ENCODE measurements at regions not wholly inside any gene's neighbourhood (a gene's known extent, or its start where the extent isn't known, plus 50 kb on each side); places are given as distances from the start of the nearest gene placed in this dataset.

DNA sequence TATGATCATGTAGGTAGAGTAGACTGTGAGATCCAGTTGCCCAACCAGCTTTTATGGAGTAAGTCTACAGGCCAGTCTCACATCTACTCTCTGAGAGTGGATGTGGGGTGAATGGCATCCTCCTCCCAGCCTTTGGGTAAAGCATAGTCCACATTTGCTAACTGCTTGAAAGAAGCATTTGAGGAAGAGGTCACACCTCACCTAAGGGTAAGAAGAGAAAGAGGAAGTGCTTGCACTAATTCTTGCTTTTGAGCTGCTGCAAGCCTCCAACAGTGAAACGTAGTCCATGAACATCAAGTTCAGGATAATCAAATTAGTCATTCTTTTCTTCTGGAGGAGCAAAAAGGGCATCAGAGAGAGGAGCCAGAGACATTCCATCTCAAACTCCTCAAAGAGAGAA lies 93.9 kb upstream of the AGR3 start:
- Histone ChIP-seq H3K27ac (ENCODE audit: low read length in 2 of 2) (no peak overlapping the region), H3K27me3 (replicated peaks in 1 of 4; ENCODE audit: control extremely low read depth in 1 of 4, control insufficient read depth in 3 of 4, insufficient read depth in 4 of 4, low read length in 3 of 4) (no peaks in the 10 kb centered on the region), H3K4me2 (replicated peaks; ENCODE audit: low read depth, low read length, poor library complexity, severe bottlenecking) (peak overlapping the region; percentile 20), H3K79me2 (ENCODE audit: control insufficient read depth, insufficient read depth, low read length) (no peaks in the 10 kb centered on the region), H3K36me3 (replicated peaks in 1 of 2; ENCODE audit: control extremely low read depth in 1 of 2, control insufficient read depth in 1 of 2, extremely low read depth in 1 of 2, insufficient read depth in 2 of 2, low read length in 1 of 2) (no peaks in the 10 kb centered on the region), H2AFZ (ENCODE audit: insufficient read depth, low read depth, low read length, poor library complexity, severe bottlenecking) (no peak overlapping the region), H3K4me1 (ENCODE audit: control insufficient read depth in 2 of 2, insufficient read depth in 2 of 2, low read length in 2 of 2) (peaks cover 7 to 8% of the 10 kb centered on the region in 2 donors), H4K20me1 (ENCODE audit: control insufficient read depth, insufficient read depth, low read length, poor library complexity, severe bottlenecking) (no peaks in the 10 kb centered on the region), H3K4me3 (ENCODE audit: control extremely low read depth in 1 of 5, extremely low read depth in 1 of 5, insufficient read depth in 1 of 5, low read depth in 2 of 5, low read length in 4 of 5) (no peak overlapping the region), H3K9ac (ENCODE audit: low read length) (no peak overlapping the region), H3K9me3 (ENCODE audit: control extremely low read depth in 1 of 3, control insufficient read depth in 2 of 3, insufficient read depth in 1 of 3, low read length in 2 of 3) (no peaks in the 10 kb centered on the region)
- Mint-ChIP-seq H3K9me3 (ENCODE audit: insufficient read depth) (no peaks in the 10 kb centered on the region), H3K4me3 (no peak overlapping the region), H3K4me1 (peaks cover 15% of the 10 kb centered on the region), H3K27me3 (no peaks in the 10 kb centered on the region), H3K27ac (no peak overlapping the region)
- DNase-seq (peak; percentile 45), ATAC-seq (ENCODE audit: low read depth) (peak; percentile 57)
- TF ChIP-seq, protein P1, sequence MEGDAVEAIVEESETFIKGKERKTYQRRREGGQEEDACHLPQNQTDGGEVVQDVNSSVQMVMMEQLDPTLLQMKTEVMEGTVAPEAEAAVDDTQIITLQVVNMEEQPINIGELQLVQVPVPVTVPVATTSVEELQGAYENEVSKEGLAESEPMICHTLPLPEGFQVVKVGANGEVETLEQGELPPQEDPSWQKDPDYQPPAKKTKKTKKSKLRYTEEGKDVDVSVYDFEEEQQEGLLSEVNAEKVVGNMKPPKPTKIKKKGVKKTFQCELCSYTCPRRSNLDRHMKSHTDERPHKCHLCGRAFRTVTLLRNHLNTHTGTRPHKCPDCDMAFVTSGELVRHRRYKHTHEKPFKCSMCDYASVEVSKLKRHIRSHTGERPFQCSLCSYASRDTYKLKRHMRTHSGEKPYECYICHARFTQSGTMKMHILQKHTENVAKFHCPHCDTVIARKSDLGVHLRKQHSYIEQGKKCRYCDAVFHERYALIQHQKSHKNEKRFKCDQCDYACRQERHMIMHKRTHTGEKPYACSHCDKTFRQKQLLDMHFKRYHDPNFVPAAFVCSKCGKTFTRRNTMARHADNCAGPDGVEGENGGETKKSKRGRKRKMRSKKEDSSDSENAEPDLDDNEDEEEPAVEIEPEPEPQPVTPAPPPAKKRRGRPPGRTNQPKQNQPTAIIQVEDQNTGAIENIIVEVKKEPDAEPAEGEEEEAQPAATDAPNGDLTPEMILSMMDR (IDR thresholded peaks at IDR 0.05) = no peak
- no peak for TF ChIP-seq EZH2 (IDR thresholded peaks at IDR 0.05; ENCODE audit: borderline replicate concordance, insufficient read depth, low read depth, low read length, poor library complexity, severe bottlenecking)
- 0% methylated on average over 1 of the region's 1 CpG for WGBS (ENCODE audit: insufficient coverage)
- intact Hi-C loops (cut with micrococcal nuclease) = no loop called here
- POLR2A ChIA-PET = no interaction called here
- CTCF ChIA-PET = interaction anchor here (1.2 kb wide), 1 partner anchor 86 kb away, joined by 3 read pairs; no protein-coding TSS in a partner anchor

DNA sequence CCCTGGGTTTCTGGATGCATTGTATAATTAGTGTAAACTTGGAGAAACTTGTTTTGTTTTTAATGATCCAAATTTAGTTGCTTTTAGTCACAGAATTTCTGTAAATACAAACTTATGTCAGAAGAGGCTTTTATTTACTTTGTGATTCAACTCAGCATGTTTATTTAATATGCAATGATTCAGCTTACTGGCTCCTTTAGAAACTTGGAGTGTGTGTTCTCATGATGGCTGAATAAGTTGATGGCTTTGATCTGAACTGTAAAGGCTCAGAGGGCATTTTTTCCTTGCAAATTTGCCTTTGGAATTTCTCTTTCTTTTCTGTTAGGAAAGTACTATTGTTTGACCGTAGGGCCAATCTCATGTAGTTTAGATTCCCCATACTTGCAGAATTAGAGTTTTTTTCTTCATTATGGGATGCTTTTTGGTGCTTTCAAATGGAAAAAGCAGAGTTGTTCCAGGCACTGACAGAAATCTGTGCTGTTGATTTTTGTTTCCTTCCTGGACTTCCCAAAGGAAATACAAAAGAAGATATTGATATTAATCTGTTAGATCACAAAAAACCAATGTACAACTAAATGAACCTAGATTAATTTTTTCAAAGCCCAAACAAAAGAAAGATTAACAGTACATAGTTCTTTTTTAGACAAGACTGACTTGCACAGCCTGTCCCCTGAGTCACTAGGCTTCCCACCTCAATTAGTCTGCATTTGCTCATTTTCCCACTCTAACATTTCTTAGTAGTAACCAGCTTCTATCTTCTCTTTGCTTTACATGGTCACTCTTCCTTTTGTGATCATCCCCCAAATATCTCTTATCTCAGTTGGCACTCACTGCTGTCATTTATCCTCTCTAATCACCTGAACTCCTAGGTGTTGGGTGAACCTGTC lies 96.8 kb upstream of the AGR3 start:
- Histone ChIP-seq H3K9ac (ENCODE audit: low read length) (no peak overlapping the region), H2AFZ (ENCODE audit: insufficient read depth, low read depth, low read length, poor library complexity, severe bottlenecking) (no peak overlapping the region), H3K79me2 (ENCODE audit: control insufficient read depth, insufficient read depth, low read length) (no peaks in the 10 kb centered on the region), H3K36me3 (replicated peaks in 1 of 2; ENCODE audit: control extremely low read depth in 1 of 2, control insufficient read depth in 1 of 2, extremely low read depth in 1 of 2, insufficient read depth in 2 of 2, low read length in 1 of 2) (no peaks in the 10 kb centered on the region), H3K27ac (ENCODE audit: low read length in 2 of 2) (no peak overlapping the region), H3K4me1 (ENCODE audit: control insufficient read depth in 2 of 2, insufficient read depth in 2 of 2, low read length in 2 of 2) (peaks cover 7 to 8% of the 10 kb centered on the region in 2 donors), H3K9me3 (ENCODE audit: control extremely low read depth in 1 of 3, control insufficient read depth in 2 of 3, insufficient read depth in 1 of 3, low read length in 2 of 3) (no peaks in the 10 kb centered on the region), H4K20me1 (ENCODE audit: control insufficient read depth, insufficient read depth, low read length, poor library complexity, severe bottlenecking) (no peaks in the 10 kb centered on the region), H3K4me3 (ENCODE audit: control extremely low read depth in 1 of 5, extremely low read depth in 1 of 5, insufficient read depth in 1 of 5, low read depth in 2 of 5, low read length in 4 of 5) (no peak overlapping the region), H3K4me2 (replicated peaks; ENCODE audit: low read depth, low read length, poor library complexity, severe bottlenecking) (no peak overlapping the region), H3K27me3 (replicated peaks in 1 of 4; ENCODE audit: control extremely low read depth in 1 of 4, control insufficient read depth in 3 of 4, insufficient read depth in 4 of 4, low read length in 3 of 4) (no peaks in the 10 kb centered on the region)
- TF ChIP-seq, protein P1 (IDR thresholded peaks at IDR 0.05) = no peak
- TF ChIP-seq EZH2 (IDR thresholded peaks at IDR 0.05; ENCODE audit: borderline replicate concordance, insufficient read depth, low read depth, low read length, poor library complexity, severe bottlenecking) = no peak
- POLR2A ChIA-PET = no interaction called here
- no peak overlapping the region for H3K4me3 Mint-ChIP-seq
- ATAC-seq (ENCODE audit: low read depth) (no peak), DNase-seq (no peak)
- CTCF ChIA-PET = interaction anchor here (0.7 kb wide), 1 partner anchor 367 kb away, joined by 3 read pairs; no protein-coding TSS in a partner anchor
- WGBS (ENCODE audit: insufficient coverage) = no CpG with 5 or more reads among the region's 1 CpG
- no peak overlapping the region for H3K27ac Mint-ChIP-seq
- H3K4me1 Mint-ChIP-seq = peaks cover 17% of the 10 kb centered on the region
- intact Hi-C loops (cut with micrococcal nuclease) = no loop called here
- no peaks in the 10 kb centered on the region for H3K27me3 Mint-ChIP-seq
- H3K9me3 Mint-ChIP-seq (ENCODE audit: insufficient read depth) = no peaks in the 10 kb centered on the region

Data from B cell (primary cell).